ENCODE measurements at regions not wholly inside any gene's neighbourhood (a gene's known extent, or its start where the extent isn't known, plus 50 kb on each side); places are given as distances from the start of the nearest gene placed in this dataset.
"Not testable (repeated sequence)": the region's sequence is repeated elsewhere in the genome, so short reads cannot be mapped to it uniquely, and the experiment has no call there.

DNA sequence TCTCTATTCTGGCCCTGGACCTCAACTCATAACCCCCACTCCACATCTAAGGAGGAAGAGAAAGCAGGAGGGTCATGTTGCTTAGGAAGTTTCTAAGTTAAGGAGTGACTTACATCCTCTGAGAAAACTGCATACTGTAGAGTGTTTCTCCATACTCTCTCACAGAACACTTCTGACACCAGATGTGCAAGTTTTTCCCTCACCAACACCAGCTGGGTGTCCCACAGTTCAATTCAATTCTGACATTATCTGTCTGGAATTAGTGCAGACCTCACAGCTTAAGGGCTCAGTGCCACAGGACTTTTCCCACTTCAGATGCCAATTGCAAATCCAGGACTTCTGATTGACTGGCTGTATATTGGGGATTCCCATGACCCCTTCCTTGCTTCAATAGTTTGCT lies 89.0 kb upstream of the SFRP2 start:
- H3K27me3 ChIP-seq = no peaks in the 10 kb centered on the region
- TF ChIP-seq EP300 (IDR thresholded peaks at IDR 0.05) = no peak
- no peak for TF ChIP-seq POLR2A (IDR thresholded peaks at IDR 0.05)
- TF ChIP-seq CTCF (IDR thresholded peaks at IDR 0.05) = no peak
- H3K27ac ChIP-seq = no peak overlapping the region
- H3K36me3 ChIP-seq = no peaks in the 10 kb centered on the region
- no peak for DNase-seq
- no peaks in the 10 kb centered on the region for H3K4me1 ChIP-seq (ENCODE audit: insufficient read depth)
- intact Hi-C loops (cut with DNase I) = no loop called here
- no peak overlapping the region for H3K4me3 ChIP-seq
- H3K9me3 ChIP-seq = no peaks in the 10 kb centered on the region

DNA sequence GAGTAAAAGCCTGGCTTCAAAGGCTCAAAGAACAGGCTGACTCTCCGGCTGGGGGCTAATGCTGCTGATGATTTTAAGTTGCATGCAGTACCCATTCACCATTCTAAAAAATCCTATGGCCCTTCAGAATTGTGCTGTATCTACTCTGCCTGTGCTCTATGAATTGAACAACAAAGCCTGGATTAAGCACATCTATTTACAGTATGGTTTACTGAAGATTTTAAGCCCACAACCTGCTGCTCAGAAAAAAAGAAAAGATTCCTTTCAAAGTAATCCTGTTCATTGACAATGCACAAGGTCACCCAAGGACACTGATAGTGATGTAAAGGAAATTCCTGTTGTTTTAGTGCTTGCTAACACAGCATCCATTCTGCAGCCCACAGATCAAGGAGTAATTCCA lies 84.9 kb upstream of the SFRP2 start:
- no peak for DNase-seq
- Histone ChIP-seq H3K27ac (no peak overlapping the region), H3K9me3 (no peaks in the 10 kb centered on the region), H3K36me3 (no peaks in the 10 kb centered on the region), H3K27me3 (no peaks in the 10 kb centered on the region), H3K4me1 (ENCODE audit: insufficient read depth) (no peaks in the 10 kb centered on the region), H3K4me3 (no peak overlapping the region)
- intact Hi-C loops (cut with DNase I) = no loop called here
- TF ChIP-seq EP300 (IDR thresholded peaks at IDR 0.05) (no peak), CTCF (IDR thresholded peaks at IDR 0.05) (no peak), POLR2A (IDR thresholded peaks at IDR 0.05) (no peak)
- WGBS, 3 donors = 80 to 86% (median 86%) methylated on average over 1 of the region's 1 CpG

DNA sequence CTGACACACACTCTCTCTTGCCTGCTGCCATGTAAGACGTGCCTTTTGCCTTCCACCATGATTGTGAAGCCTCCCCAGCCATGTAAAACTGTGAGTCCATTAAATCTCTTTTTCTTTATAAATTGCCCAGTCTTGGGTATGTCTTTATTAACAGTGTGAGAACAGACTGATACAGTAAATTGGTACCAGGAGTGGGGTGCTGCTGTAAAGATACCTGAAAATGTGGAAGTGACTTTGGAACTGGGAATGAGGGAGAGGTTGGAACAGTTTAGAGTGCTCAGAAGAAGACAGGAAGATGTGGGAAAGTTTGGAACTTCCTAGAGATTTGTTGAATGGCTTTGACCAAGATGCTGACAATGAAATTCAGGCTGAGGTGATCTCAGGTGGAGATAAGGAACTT lies 77.9 kb upstream of the SFRP2 start:
- H3K36me3 ChIP-seq; DNase-seq; H3K9me3 ChIP-seq; H3K27me3 ChIP-seq; H3K4me3 ChIP-seq; H3K27ac ChIP-seq; intact Hi-C loops (cut with DNase I); H3K4me1 ChIP-seq (ENCODE audit: insufficient read depth): not testable (repeated sequence)
- WGBS, 3 donors = 84 to 97% (median 93%) methylated on average over 1 of the region's 1 CpG

DNA sequence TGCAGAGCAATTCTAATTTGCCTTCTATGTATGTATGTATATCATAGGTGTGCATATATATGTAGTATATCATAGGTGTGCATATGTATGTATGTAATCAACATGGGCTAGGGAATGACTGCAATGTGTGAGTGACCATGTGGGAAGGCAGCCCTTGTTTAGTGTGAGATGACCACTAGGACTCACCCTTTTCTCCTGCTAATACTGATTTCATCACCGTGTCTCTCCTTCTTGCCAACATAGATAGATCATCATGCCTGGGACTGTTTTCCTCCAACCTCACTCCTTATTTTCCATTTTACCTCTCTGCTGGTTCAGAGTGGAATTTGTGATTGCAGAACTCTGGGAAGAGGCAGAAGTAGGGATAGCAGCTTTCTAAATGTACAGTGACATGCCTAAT lies 63.6 kb upstream of the SFRP2 start:
- 85 to 89% (median 86%) methylated on average over 1 of the region's 1 CpG for WGBS, 3 donors
- TF ChIP-seq CTCF (IDR thresholded peaks at IDR 0.05) (no peak), EP300 (IDR thresholded peaks at IDR 0.05) (no peak), POLR2A (IDR thresholded peaks at IDR 0.05) (no peak)
- Histone ChIP-seq H3K9me3 (no peaks in the 10 kb centered on the region), H3K4me3 (no peak overlapping the region), H3K36me3 (no peaks in the 10 kb centered on the region), H3K4me1 (ENCODE audit: insufficient read depth) (no peaks in the 10 kb centered on the region), H3K27ac (no peak overlapping the region), H3K27me3 (no peaks in the 10 kb centered on the region)
- intact Hi-C loops (cut with DNase I) = no loop called here
- DNase-seq = no peak

- Histone ChIP-seq H3K4me1 (ENCODE audit: insufficient read depth) (no peaks in the 10 kb centered on the region), H3K4me3 (no peak overlapping the region), H3K27me3 (no peaks in the 10 kb centered on the region), H3K9me3 (no peaks in the 10 kb centered on the region), H3K27ac (no peak overlapping the region), H3K36me3 (no peaks in the 10 kb centered on the region)
- TF ChIP-seq POLR2A (IDR thresholded peaks at IDR 0.05) (no peak), CTCF (IDR thresholded peaks at IDR 0.05) (no peak), EP300 (IDR thresholded peaks at IDR 0.05) (no peak)
- WGBS, 3 donors = 27 to 38% (median 28%) methylated on average over 2 of the region's 2 CpGs
- intact Hi-C loops (cut with DNase I) = no loop called here
- DNase-seq = no peak
Measured at GRCh38 chr4:153850533-153851280, 61.8 kb upstream of the SFRP2 start.

Measured in ovary (tissue), 7 donors.